T-helper 17 cell (primary cell): ENCODE measurements at regions not wholly inside any gene's neighbourhood (a gene's known extent, or its start where the extent isn't known, plus 50 kb on each side); places are given as distances from the start of the nearest gene placed in this dataset.

Experiments
- ATAC-seq: fragments of 150-1000 bp; cut with Tn5 transposase; 2 replicates; pipeline ENCODE4 v1.10.0; 2021; ENCODE audit warnings: mild to moderate bottlenecking, moderate library complexity
- DNase-seq, 3 donors: peaks; one replicate each; pipeline versions ENCODE4 v3.0.0 to v3.0.0-alpha.2; 2020 to 2021
- H3K9me3 ChIP-seq: one replicate; pipeline ENCODE4 v1.7.0; 2013; ENCODE audit warnings: low read length, mild to moderate bottlenecking; ENCODE audit not compliant: control insufficient read depth, poor library complexity, severe bottlenecking
- H3K27ac Mint-ChIP-seq: one replicate; pipeline ENCODE4 v1.8.0; 2022; ENCODE audit warnings: mild to moderate bottlenecking, moderate library complexity, mixed read lengths
- H3K27me3 Mint-ChIP-seq: one replicate; pipeline ENCODE4 v1.8.0; 2022; ENCODE audit warnings: mixed read lengths
- H3K36me3 Mint-ChIP-seq: one replicate; pipeline ENCODE4 v1.8.0; 2022; ENCODE audit warnings: low read depth, mixed read lengths
- H3K4me1 Mint-ChIP-seq: one replicate; pipeline ENCODE4 v1.8.0; 2022; ENCODE audit warnings: mild to moderate bottlenecking, mixed read lengths
- H3K4me3 Mint-ChIP-seq: one replicate; pipeline ENCODE4 v1.8.0; 2022; ENCODE audit warnings: mild to moderate bottlenecking, moderate library complexity, mixed read lengths

GRCh38 chr11:43619863-43620505 lies 60.6 kb upstream of the HSD17B12 start:
- Mint-ChIP-seq H3K36me3 (no peaks in the 10 kb centered on the region), H3K27me3 (peaks cover 36% of the 10 kb centered on the region), H3K4me1 (no peaks in the 10 kb centered on the region), H3K4me3 (no peak overlapping the region), H3K27ac (no peak overlapping the region)
- no peak for ATAC-seq
- DNase-seq: no peak
- no peaks in the 10 kb centered on the region for H3K9me3 ChIP-seq

DNA sequence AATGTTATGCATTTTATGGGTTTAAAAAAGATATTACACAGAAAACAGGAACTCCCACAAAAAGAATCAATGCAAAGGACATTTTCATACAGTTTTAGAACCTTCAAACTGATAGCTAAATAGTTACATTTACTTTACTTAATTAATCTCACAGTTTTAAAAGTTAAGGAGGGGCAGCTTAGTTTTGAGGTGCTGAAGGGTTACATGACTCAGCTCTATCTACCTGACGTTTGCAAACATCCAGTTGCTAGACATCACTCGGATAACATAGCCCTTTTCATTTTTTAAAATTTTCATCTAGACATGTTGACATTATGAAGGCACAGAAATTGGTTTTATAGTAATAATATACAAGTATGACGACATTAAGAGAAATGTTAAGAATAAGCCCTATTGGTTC lies 53.7 kb upstream of the HSD17B12 start:
- H3K9me3 ChIP-seq: no peaks in the 10 kb centered on the region
- no peaks in the 10 kb centered on the region for H3K36me3 Mint-ChIP-seq
- ATAC-seq: no peak
- H3K27ac Mint-ChIP-seq: no peak overlapping the region
- H3K4me1 Mint-ChIP-seq: no peaks in the 10 kb centered on the region
- H3K4me3 Mint-ChIP-seq: no peak overlapping the region
- H3K27me3 Mint-ChIP-seq: peaks cover 31% of the 10 kb centered on the region
- no peak for DNase-seq
